A172 (cell line): ENCODE measurements at regions not wholly inside any gene's neighbourhood (a gene's known extent, or its start where the extent isn't known, plus 50 kb on each side); places are given as distances from the start of the nearest gene placed in this dataset.
"Not testable (repeated sequence)": the region's sequence is repeated elsewhere in the genome, so short reads cannot be mapped to it uniquely, and the experiment has no call there.

Experiments
- DNase-seq: peaks from one replicate; pipeline ENCODE4 v3.0.0-alpha.2; 2015; ENCODE audit warnings: low spot score

GRCh38 chrX:79026742-79027141, 81.6 kb downstream of the P2RY10 start:
- not testable (repeated sequence) for DNase-seq

- no peak for DNase-seq
These were observed 90.2 kb downstream of the P2RY10 start for GRCh38 chrX:79035421-79035820.

GRCh38 chrX:79036157-79036880, 91.1 kb downstream of the P2RY10 start:
- no peak for DNase-seq

- DNase-seq: no peak
These were observed 78.8 kb upstream of the GPR174 start for GRCh38 chrX:79065696-79066095.

GRCh38 chrX:79078114-79078513, 66.4 kb upstream of the GPR174 start:
- DNase-seq: no peak

GRCh38 chrX:79079477-79079876, 65.0 kb upstream of the GPR174 start:
- no peak for DNase-seq

- DNase-seq: no peak
These were observed 64.3 kb upstream of the GPR174 start for GRCh38 chrX:79080141-79080540.

GRCh38 chrX:79081895-79082512, 62.5 kb upstream of the GPR174 start:
- peak; percentile 7 for DNase-seq

GRCh38 chrX:79082899-79083298, 61.6 kb upstream of the GPR174 start:
- DNase-seq: no peak

- no peak for DNase-seq
These were observed 59.6 kb upstream of the GPR174 start for GRCh38 chrX:79084923-79085322.

GRCh38 chrX:79089896-79090584, 54.4 kb upstream of the GPR174 start:
- DNase-seq: no peak

GRCh38 chrX:79094075-79094832, 50.2 kb upstream of the GPR174 start:
- no peak for DNase-seq
